COLO668 (cell line): ENCODE measurements at regions not wholly inside any gene's neighbourhood (a gene's known extent, or its start where the extent isn't known, plus 50 kb on each side); places are given as distances from the start of the nearest gene placed in this dataset.

Experiments
- DNase-seq: peaks from one replicate; lab custom pipeline; 2025; ENCODE audit not compliant: unreplicated experiment; lab: John Stamatoyannopoulos, UW

DNA sequence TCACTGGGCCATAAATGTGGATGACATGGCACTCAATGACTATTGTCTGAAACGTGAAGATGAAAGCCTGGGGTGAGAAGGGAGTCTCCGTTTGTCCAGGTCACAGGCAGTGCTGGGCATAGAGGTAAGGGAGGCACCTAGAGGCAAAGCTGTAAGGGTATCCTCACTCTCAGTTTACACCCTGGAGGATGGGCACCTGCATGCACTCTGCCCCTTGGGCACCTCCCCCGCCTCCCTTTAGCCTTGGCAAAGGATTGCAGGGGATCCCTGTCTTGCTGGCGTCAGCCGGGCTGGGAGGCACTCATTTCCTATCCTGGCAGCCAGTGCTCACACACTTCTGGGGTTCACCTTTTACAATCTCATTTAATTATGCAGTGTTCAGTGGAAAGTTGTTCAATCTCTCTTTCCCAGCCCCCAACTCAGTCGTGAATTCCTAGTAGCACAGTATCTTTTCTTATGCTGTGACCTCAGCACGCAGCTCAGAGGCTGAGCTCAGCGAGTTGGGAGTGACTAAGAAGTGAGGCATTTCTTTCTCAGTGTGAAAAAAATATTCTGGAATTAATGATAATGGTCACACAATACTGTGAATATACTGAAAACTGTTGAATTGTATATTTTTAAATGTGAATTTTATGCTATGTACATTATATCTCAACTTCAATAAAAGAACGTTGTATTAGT is 866.6 kb downstream of the BRD1 start:
- DNase-seq: no peak

DNA sequence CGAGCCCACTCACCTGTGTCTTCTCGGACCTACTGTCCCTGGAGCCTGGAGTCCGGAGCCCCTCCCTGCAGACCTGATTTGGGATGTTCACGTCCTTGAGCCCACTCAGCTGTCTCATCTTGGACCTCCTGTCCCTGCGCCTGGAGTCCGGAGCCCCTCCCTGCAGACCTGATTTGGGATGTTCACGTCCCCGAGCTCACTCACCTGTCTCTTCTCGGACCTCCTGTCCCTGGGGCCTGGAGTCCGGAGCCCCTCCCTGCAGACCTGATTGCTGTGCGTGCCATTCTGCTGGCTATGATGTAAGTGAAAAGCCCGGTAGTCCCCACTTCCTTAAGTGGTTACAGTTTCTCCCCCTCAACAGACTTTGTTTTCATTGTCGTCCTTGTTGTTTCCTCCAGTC is 867.1 kb downstream of the BRD1 start:
- no peak for DNase-seq

GRCh38 chr22:48959496-48959895 is 868.2 kb downstream of the BRD1 start:
- no peak for DNase-seq

DNA sequence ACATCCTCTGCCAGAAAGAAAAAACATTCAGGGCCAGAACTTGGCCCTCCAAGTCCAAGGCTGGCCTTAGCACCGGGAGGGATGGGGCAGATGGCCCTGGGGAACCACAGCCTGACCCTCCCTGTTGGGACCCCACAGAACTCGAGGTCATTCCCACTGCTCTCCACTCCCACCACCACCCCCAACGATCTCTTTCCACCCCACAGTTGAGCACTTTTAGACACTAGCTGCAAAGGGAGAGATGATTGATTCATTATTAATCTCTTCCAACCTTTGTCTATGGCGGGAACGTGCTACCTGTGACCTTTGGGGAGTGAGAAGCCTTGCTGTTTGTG is 869.7 kb downstream of the BRD1 start:
- DNase-seq: no peak

GRCh38 chr22:48957311-48957986 is 870.2 kb downstream of the BRD1 start:
- no peak for DNase-seq

DNA sequence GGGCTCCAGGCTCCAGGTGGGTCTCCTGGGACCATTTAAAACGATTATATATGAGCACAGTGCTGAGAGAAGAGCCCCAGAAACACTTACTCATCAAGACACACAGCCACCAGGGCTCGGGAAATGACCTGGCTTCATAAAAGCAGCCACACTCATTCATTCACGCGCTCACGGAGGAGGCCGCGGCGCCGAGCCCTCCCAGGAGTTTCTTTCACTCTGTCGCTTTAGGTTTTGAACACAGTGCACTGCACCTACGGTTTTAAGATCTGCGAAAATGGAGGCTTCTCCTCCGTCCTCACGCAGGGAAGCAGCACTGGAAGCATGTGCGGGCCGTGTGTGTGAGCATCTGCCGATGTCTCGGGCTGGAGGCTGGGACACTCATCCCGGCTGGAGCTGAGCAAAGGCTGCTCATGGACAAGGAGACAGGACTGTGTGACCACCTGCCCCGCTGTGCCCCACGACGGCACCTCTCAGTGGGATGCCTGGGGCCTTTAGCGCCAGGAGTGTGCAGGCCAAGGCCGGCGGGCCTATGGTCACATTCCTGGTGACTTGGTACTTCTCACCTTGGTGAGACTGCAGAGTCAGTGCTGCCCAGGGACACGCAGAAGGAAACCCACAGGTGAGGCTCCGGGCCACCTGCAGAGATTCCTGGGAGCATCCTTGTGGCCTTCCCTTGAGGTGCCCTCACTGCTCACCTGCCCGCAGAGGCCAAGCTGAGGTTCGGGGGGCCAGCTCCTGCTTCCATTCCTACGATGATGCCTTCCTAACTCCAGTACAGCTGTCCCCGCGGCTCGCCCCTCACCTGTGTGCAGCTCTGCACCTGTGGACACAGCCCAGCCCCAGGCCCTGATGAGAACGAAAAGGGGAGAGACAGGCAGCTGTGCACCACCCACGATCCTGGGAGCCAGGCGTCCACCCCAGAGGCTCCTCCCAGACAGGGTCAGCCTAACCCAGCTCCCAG is 872.0 kb downstream of the BRD1 start:
- DNase-seq: no peak

GRCh38 chr22:48954781-48955311 is 872.8 kb downstream of the BRD1 start:
- DNase-seq: no peak

DNA sequence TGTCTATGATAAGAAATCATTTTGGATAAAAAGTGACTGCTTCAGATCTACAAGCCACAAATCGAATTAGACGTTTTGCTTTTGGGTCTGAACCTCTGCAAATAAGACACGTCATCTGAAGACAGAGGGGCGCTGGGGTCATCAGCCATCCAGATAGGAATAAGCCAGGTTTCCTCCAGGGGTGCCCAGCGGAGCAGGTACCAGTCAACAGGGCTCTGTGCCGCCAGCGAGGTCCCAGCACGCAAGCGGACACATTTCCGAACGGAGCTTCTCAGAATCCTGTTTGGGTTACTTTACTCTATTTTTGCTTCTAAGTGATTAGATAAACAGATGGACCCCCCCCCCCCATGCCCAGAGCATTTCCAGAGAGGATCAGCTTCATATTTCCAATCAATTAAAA is 873.8 kb downstream of the BRD1 start:
- no peak for DNase-seq

DNA sequence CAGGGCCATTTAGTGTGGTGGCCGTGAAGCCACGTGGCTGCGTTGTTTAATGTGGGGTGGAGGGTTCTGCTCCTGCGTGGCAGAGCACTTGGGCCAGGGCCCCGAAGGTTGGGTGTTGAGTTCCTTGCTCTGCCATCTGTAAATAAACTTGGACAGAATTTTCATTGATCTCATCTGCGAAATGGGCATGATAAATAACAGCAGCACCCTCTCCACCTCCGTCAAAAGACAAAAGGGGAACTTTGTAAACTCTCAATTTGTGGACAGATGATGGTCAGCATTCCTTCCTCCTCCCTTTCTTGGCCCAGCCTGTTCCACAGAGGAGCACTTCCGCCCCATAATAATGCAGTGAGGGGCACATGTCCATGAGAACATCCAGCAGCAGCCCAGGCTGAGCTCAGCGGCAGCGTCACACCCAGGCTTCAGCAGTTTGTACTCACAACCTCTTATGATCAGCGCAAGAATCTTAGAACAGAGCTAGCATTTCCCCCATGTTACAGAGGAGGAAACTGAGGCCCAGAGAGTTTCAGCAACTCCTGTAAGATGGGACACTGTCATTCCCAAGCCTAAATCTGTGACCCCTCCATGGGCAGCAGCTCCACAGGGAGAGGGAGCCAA is 874.5 kb downstream of the BRD1 start:
- no peak for DNase-seq

GRCh38 chr22:48952256-48953102 is 875.2 kb downstream of the BRD1 start:
- peak; percentile 27 for DNase-seq

DNA sequence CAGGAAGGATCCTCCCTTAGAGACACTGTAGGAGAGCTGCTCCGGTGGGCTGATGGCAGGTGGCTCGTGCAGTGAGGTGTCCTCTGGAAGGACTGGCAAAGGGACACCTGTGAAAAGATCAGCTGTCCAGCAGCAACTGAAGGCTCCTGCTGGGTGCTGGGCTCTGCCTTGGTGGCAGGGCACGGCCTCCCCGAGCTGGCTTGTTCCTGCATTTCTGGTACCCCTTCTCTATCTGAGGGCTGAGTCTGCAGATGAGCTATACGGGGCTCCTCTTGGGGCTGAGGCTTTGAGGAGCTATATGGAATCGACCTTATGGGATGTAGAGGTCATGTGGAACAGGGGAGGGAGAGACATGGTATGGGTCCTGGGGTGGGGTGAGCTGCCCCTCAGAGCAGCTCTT is 875.8 kb downstream of the BRD1 start:
- DNase-seq: peak; percentile 15

GRCh38 chr22:48950151-48950915 is 877.3 kb downstream of the BRD1 start:
- DNase-seq: no peak

- DNase-seq: no peak
Observed at GRCh38 chr22:48949375-48950149, 878.1 kb downstream of the BRD1 start.

GRCh38 chr22:48948575-48949170 is 879.0 kb downstream of the BRD1 start:
- no peak for DNase-seq

GRCh38 chr22:48947636-48948035 is 880.0 kb downstream of the BRD1 start:
- no peak for DNase-seq

DNA sequence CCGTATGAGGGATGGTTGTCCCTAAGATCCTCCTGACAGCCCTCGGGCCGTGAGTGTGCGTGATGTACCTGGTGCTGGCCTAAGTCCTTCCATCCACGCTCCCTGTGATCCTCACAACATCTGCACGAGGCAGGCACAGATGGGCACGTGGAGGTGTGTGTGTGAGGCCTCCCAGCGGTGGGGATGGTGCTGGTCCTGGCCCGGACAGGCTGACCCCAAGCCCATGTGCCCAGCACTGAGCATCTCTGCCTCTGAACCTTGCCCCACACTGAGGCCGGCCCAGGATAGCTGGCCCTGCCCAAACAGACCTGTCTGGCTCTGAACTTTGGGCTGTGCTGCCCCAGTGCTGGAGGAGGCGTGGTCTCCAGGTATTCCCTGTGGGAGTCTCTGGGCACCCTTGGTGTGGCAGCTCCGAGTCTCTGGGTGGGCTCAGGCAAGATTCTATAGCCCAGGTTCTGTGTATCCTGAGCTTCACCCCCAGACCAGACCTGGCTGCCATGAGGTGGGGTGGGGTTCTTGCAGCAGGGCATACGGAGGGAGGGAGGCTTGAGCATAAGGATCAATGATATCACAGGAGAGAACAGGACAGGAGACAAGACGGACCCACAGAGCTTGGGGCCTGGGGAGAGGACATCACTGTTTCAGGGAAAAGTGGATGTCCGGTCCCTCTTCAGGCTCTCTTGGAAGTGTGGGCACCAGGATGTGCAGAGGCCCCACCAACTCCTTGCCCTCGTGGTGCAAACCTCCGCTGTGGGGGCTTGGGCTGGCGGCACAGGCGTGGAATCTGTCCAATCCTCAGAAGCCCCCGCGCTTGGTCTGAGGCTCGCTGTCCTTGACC is 881.8 kb downstream of the BRD1 start:
- DNase-seq: no peak
